Anterior cingulate cortex (tissue), 58 donors: ENCODE measurements at regions not wholly inside any gene's neighbourhood (a gene's known extent, or its start where the extent isn't known, plus 50 kb on each side); places are given as distances from the start of the nearest gene placed in this dataset.
"Not testable (repeated sequence)": the region's sequence is repeated elsewhere in the genome, so short reads cannot be mapped to it uniquely, and the experiment has no call there.

Experiments used
- DNase-seq, 58 donors: peaks; one replicate each; lab custom pipeline; 2025; lab: John Stamatoyannopoulos, UW

DNA sequence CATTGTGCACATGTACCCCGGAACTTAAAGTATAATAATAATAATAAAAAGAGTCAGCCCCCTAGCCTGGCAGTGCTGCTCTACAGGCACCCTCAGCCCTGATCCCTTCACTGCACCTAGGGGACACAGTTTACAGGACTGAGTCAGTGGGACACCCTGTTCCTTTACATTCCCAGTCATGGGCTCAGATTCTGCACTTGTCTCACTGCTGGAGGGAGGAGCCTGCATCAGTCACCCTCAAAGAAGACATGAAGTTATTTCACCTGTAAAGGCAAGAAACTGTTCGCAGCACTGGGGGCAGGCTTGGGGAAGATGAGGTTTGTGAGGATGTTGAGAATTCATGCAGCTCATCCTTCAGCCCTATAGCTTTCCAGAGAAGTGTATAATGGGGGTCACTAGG lies 50.7 kb upstream of the VPREB1 start:
- no peak for DNase-seq

DNA sequence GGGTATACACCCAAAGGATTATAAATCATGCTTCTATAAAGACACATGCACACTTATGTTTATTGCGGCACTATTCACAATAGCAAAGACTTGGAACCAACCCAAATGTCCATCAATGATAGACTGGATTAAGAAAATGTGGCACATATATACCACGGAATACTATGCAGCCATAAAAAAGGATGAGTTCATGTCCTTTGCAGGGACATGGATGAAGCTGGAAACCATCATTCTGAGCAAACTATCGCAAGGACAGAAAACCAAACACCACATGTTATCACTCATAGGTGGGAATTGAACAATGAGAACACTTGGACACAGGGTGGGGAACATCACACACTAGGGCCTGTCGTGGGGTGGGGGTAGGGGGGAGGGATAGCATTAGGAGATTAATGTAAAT lies 51.1 kb upstream of the VPREB1 start:
- not testable (repeated sequence) for DNase-seq

DNA sequence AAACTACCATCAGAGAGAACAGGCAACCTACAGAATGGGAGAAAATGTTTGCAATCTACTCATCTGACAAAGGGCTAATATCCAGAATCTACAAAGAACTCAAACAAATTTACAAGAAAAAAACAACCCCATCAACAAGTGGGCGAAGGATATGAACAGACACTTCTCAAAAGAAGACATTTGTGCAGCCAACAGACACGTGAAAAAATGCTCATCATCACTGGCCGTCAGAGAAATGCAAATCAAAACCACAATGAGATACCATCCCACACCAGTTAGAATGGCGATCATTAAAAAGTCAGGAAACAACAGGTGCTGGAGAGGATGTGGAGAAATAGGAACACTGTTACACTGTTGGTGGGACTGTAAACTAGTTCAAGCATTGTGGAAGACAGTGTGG lies 51.6 kb upstream of the VPREB1 start:
- DNase-seq, result not testable (repeated sequence)

DNA sequence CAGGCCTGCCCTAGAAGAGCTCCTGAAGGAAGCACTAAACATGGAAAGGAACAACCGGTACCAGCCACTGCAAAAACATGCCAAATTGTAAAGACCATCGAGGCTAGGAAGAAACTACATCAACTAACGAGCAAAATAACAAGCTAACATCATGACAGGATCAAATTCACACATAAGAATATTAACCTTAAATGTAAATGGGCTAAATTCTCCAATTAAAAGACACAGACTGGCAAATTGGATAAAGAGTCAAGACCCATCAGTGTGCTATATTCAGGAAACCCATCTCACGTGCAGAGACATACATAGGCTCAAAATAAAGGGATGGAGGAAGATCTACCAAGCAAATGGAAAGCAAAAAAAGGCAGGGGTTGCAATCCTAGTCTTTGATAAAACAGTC lies 54.8 kb upstream of the VPREB1 start:
- not testable (repeated sequence) for DNase-seq

- DNase-seq, result not testable (repeated sequence)
Measured at GRCh38 chr22:22187863-22188262, 56.7 kb upstream of the VPREB1 start.

- DNase-seq, result no peak
Measured at GRCh38 chr22:22187299-22187698, 57.3 kb upstream of the VPREB1 start.

GRCh38 chr22:22185844-22186499 lies 58.6 kb upstream of the VPREB1 start:
- DNase-seq, result no peak

GRCh38 chr22:22185217-22185616 lies 59.4 kb upstream of the VPREB1 start:
- no peak for DNase-seq

- DNase-seq, result no peak
Measured at GRCh38 chr22:22184277-22184807, 60.2 kb upstream of the VPREB1 start.

DNA sequence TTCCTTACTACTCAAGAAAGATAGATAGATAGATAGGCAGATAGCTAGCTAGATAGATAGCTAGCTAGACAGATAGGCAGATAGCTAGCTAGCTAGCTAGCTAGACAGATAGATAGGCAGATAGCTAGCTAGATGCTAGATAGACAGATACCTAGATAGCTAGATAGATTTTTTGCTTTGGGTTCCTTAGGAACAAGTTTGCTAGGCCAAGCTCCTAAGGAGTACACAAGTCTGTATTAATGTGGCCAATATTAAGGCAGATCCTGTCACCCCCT lies 61.7 kb upstream of the VPREB1 start:
- no peak for DNase-seq

- no peak for DNase-seq
Measured at GRCh38 chr22:22182218-22182989, 62.2 kb upstream of the VPREB1 start.

DNA sequence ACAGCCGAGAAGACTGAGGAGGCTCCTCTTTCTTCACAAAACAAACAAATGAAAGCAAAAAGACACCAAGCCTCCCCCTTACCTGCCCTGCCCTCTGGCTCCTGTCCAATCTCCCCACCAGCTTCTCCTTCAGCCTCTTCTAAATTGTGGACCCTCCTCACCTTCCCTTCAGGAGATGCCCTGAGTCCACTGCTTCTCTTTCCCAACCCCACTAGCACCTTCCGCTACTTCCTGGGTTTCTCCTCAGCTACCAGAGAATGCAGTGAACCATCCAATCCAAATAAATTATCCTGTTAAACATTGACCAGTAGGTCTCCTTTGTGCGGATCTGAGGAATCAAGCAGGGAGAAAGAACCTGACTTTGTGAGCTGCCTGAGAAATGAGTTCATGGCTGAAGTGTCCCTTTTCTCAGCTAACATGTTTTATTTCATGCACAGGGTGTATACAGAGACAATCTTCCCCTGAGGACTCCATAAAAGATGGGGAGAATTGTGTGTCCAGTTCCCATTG lies 63.2 kb upstream of the VPREB1 start:
- DNase-seq, result no peak

DNA sequence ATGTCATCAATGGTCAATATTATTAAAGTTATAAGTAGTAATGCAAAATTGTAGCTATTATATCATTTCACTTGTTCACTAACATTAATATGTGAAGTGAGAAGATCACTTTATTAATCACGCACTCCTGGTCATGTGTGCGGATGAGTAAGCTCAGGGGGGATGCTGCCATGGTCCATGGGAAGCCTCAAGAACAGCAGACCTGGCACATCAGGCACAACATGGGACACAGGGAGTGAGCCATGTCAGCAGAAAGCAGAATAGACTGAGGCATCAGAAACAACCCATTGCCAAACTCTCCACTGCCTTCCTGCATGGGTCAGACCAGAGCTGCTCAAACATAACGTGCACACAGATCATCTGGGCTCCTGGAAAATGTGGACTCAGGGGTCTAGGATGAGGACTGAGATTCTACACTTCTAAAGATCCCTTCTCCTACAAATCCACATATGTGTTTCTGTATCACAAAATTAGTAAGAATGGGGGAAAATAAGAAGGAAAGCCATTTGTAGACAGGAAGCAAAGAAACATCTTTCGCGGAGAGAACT lies 63.8 kb upstream of the VPREB1 start:
- DNase-seq, result no peak

- DNase-seq, result no peak
Measured at GRCh38 chr22:22179858-22180257, 64.7 kb upstream of the VPREB1 start.

DNA sequence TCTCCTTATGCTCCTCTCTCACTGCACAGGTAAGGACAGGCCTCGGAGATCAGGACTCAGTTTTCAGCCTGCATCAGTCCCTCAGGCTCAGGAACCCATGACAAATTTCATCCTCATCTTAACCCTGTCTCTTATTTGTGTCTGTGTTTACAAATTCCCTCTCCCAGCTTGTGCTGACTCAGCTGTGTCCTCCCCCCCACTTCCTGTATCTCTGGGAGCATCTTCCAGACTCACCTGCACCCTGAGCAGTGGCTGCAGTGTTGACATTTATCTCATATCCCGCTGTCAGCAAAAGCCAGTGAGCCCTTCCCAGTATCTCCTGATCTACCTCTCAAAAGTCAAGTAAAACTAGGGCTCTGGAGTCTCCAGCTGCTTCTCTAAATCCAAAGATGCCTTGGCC lies 65.6 kb upstream of the VPREB1 start:
- no peak for DNase-seq

- no peak for DNase-seq
Measured at GRCh38 chr22:22178355-22178965, 66.1 kb upstream of the VPREB1 start.

GRCh38 chr22:22176929-22177616 lies 67.5 kb upstream of the VPREB1 start:
- no peak for DNase-seq

DNA sequence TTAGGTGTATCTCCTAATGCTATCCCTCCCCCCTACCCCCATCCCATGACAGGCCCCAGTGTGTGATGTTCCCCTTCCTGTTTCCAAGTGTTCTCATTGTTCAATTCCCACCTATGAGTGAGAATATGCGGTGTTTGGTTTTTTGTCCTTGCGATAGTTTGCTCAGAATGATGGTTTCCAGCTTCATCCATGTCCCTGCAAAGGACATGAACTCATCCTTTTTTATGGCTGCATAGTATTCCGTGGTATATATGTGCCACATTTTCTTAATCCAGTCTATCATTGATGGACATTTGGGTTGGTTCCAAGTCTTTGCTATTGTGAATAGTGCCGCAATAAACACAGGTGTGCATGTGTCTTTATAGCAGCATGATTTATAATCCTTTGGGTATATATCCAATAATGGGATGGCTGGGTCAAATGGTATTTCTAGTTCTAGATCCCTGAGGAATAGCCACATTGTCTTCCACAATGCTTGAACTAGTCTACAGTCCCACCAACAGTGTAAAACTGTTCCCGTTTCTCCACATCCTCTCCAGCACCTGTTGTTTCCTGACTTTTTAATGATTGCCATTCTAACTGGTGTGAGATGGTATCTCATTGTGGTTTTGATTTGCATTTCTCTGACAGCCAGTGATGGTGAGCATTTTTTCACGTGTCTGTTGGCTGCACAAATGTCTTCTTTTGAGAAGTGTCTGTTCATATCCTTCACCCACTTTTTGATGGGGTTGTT lies 71.5 kb upstream of the VPREB1 start:
- not testable (repeated sequence) for DNase-seq

DNA sequence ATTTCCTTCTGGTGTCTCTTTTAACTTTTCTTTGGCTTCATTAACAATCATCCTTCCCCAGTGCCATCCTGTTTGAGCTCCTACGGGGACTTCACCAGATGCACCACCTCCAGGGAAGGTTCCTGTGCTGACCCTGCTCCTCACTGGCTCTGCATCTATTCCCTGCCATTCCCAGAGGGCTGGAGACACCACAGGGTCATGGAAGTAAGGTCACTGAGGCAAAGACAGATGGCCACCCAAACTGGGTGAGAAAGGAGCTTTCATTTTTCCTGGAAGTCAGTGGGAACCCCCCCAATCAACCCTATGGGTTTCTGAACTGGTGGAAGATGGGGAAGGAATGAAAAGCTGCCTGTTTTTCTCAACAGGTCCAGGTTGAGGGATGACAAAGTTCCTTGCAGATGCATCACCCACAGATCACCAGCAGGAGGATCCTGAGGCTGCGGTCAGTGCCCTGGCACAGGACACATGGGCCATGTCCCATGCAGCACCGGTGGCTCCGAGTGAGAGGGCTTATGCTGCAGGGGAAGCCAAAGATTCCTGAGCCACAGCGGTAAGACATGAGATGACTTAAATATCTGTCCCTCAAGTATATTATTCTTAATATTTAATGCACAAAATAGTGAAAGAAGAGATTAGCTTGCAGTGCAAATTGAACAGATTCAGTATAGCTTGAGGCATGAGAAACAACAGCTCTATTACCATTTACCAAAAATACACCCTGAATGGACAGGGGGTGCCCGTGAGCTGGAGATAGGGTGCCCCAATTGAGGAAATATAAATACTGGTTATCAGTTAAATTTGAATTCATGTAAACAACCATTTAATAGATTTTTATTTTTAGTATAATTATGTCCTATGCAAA lies 73.0 kb upstream of the VPREB1 start:
- DNase-seq, result no peak
